ENCODE measurements at regions not wholly inside any gene's neighbourhood (a gene's known extent, or its start where the extent isn't known, plus 50 kb on each side); places are given as distances from the start of the nearest gene placed in this dataset.

GRCh38 chr7:46201961-46202360, 280.9 kb upstream of the IGFBP3 start:
- Histone ChIP-seq H2BK15ac (ENCODE audit: low read depth, poor library complexity, severe bottlenecking) (no peak overlapping the region), H2BK12ac (ENCODE audit: low read length in 2 of 2) (no peak overlapping the region), H3K9ac (ENCODE audit: low read length) (no peak overlapping the region), H2AK5ac (ENCODE audit: low read length, severe bottlenecking) (no peak overlapping the region), H3K4me1 (ENCODE audit: control insufficient read depth, insufficient read depth, low read depth, low read length) (no peaks in the 10 kb centered on the region), H3K23ac (ENCODE audit: low read length in 2 of 2) (no peak overlapping the region), H2AFZ (ENCODE audit: low read depth, low read length) (no peak overlapping the region), H2BK120ac (ENCODE audit: low read depth, low read length) (no peak overlapping the region), H3K9me3 (ENCODE audit: control insufficient read depth, low read length) (no peaks in the 10 kb centered on the region), H3K14ac (ENCODE audit: low read length in 2 of 2) (no peak overlapping the region), H3K36me3 (ENCODE audit: control insufficient read depth in 1 of 2, insufficient read depth in 2 of 2, low read depth in 1 of 2, low read length in 2 of 2) (no peaks in the 10 kb centered on the region), H3K79me1 (replicated peaks; ENCODE audit: low read length, poor library complexity, severe bottlenecking) (no peaks in the 10 kb centered on the region), H3K27ac (ENCODE audit: low read length, poor library complexity, severe bottlenecking) (no peak overlapping the region), H3K4me3 (ENCODE audit: insufficient read depth in 1 of 2, low read depth in 1 of 2, low read length in 2 of 2) (no peak overlapping the region), H4K8ac (ENCODE audit: low read length) (no peak overlapping the region), H3K4ac (ENCODE audit: low read depth in 1 of 2, low read length in 2 of 2) (no peak overlapping the region), H4K91ac (ENCODE audit: low read length) (no peak overlapping the region), H2BK5ac (ENCODE audit: low read depth, low read length, poor library complexity, severe bottlenecking) (no peak overlapping the region), H3K4me2 (ENCODE audit: low read length, poor library complexity, severe bottlenecking) (no peak overlapping the region), H3K18ac (ENCODE audit: low read depth in 1 of 2, low read length in 2 of 2) (no peak overlapping the region), H3K27me3 (ENCODE audit: control insufficient read depth in 1 of 2, insufficient read depth in 1 of 2, low read length in 2 of 2) (no peaks in the 10 kb centered on the region)
- no peak for DNase-seq
- WGBS, result 84% methylated on average over 3 of the region's 4 CpGs

GRCh38 chr7:46198701-46199100, 277.6 kb upstream of the IGFBP3 start:
- H3K23ac ChIP-seq (ENCODE audit: low read length in 2 of 2), result no peak overlapping the region
- H3K27ac ChIP-seq (ENCODE audit: low read length, poor library complexity, severe bottlenecking), result no peak overlapping the region
- H3K18ac ChIP-seq (ENCODE audit: low read depth in 1 of 2, low read length in 2 of 2), result no peak overlapping the region
- WGBS, result no CpG with 5 or more reads among the region's 1 CpG
- H3K27me3 ChIP-seq (ENCODE audit: control insufficient read depth in 1 of 2, insufficient read depth in 1 of 2, low read length in 2 of 2), result no peaks in the 10 kb centered on the region
- no peak overlapping the region for H4K91ac ChIP-seq (ENCODE audit: low read length)
- no peak for DNase-seq
- H2BK120ac ChIP-seq (ENCODE audit: low read depth, low read length), result no peak overlapping the region
- H2BK15ac ChIP-seq (ENCODE audit: low read depth, poor library complexity, severe bottlenecking), result no peak overlapping the region
- H3K9me3 ChIP-seq (ENCODE audit: control insufficient read depth, low read length), result no peaks in the 10 kb centered on the region
- no peak overlapping the region for H2AK5ac ChIP-seq (ENCODE audit: low read length, severe bottlenecking)
- H2BK12ac ChIP-seq (ENCODE audit: low read length in 2 of 2), result no peak overlapping the region
- no peaks in the 10 kb centered on the region for H3K79me1 ChIP-seq (replicated peaks; ENCODE audit: low read length, poor library complexity, severe bottlenecking)
- no peak overlapping the region for H3K4ac ChIP-seq (ENCODE audit: low read depth in 1 of 2, low read length in 2 of 2)
- H3K9ac ChIP-seq (ENCODE audit: low read length), result no peak overlapping the region
- H3K14ac ChIP-seq (ENCODE audit: low read length in 2 of 2), result no peak overlapping the region
- no peak overlapping the region for H2BK5ac ChIP-seq (ENCODE audit: low read depth, low read length, poor library complexity, severe bottlenecking)
- H4K8ac ChIP-seq (ENCODE audit: low read length), result no peak overlapping the region
- no peaks in the 10 kb centered on the region for H3K36me3 ChIP-seq (ENCODE audit: control insufficient read depth in 1 of 2, insufficient read depth in 2 of 2, low read depth in 1 of 2, low read length in 2 of 2)
- no peak overlapping the region for H3K4me2 ChIP-seq (ENCODE audit: low read length, poor library complexity, severe bottlenecking)
- no peak overlapping the region for H2AFZ ChIP-seq (ENCODE audit: low read depth, low read length)
- H3K4me1 ChIP-seq (ENCODE audit: control insufficient read depth, insufficient read depth, low read depth, low read length), result no peaks in the 10 kb centered on the region
- no peak overlapping the region for H3K4me3 ChIP-seq (ENCODE audit: insufficient read depth in 1 of 2, low read depth in 1 of 2, low read length in 2 of 2)

- Histone ChIP-seq H3K18ac (ENCODE audit: low read depth in 1 of 2, low read length in 2 of 2) (no peak overlapping the region), H3K36me3 (ENCODE audit: control insufficient read depth in 1 of 2, insufficient read depth in 2 of 2, low read depth in 1 of 2, low read length in 2 of 2) (no peaks in the 10 kb centered on the region), H2AFZ (ENCODE audit: low read depth, low read length) (no peak overlapping the region), H3K9ac (ENCODE audit: low read length) (no peak overlapping the region), H2AK5ac (ENCODE audit: low read length, severe bottlenecking) (no peak overlapping the region), H2BK15ac (ENCODE audit: low read depth, poor library complexity, severe bottlenecking) (no peak overlapping the region), H3K4me1 (ENCODE audit: control insufficient read depth, insufficient read depth, low read depth, low read length) (no peaks in the 10 kb centered on the region), H3K4me3 (ENCODE audit: insufficient read depth in 1 of 2, low read depth in 1 of 2, low read length in 2 of 2) (no peak overlapping the region), H3K14ac (ENCODE audit: low read length in 2 of 2) (no peak overlapping the region), H3K23ac (ENCODE audit: low read length in 2 of 2) (no peak overlapping the region), H4K91ac (ENCODE audit: low read length) (no peak overlapping the region), H3K4ac (ENCODE audit: low read depth in 1 of 2, low read length in 2 of 2) (no peak overlapping the region), H2BK5ac (ENCODE audit: low read depth, low read length, poor library complexity, severe bottlenecking) (no peak overlapping the region), H2BK12ac (ENCODE audit: low read length in 2 of 2) (peak overlapping the region in 1 of 2 experiments; percentile 1), H3K79me1 (replicated peaks; ENCODE audit: low read length, poor library complexity, severe bottlenecking) (no peaks in the 10 kb centered on the region), H3K4me2 (ENCODE audit: low read length, poor library complexity, severe bottlenecking) (no peak overlapping the region), H3K27me3 (ENCODE audit: control insufficient read depth in 1 of 2, insufficient read depth in 1 of 2, low read length in 2 of 2) (no peaks in the 10 kb centered on the region), H3K9me3 (ENCODE audit: control insufficient read depth, low read length) (no peaks in the 10 kb centered on the region), H4K8ac (ENCODE audit: low read length) (no peak overlapping the region), H2BK120ac (ENCODE audit: low read depth, low read length) (no peak overlapping the region), H3K27ac (ENCODE audit: low read length, poor library complexity, severe bottlenecking) (no peak overlapping the region)
- 87% methylated on average over 6 of the region's 7 CpGs for WGBS
- peak; percentile 50 for DNase-seq
Observed at GRCh38 chr7:46197785-46198540, 276.9 kb upstream of the IGFBP3 start.

GRCh38 chr7:46195934-46196333, 274.9 kb upstream of the IGFBP3 start:
- no peaks in the 10 kb centered on the region for H3K9me3 ChIP-seq (ENCODE audit: control insufficient read depth, low read length)
- 93% methylated on average over 3 of the region's 3 CpGs for WGBS

More at GRCh38 chr7:46195934-46196333, 274.9 kb upstream of the IGFBP3 start:
- Histone ChIP-seq H3K4ac (ENCODE audit: low read depth in 1 of 2, low read length in 2 of 2) (no peak overlapping the region), H2AK5ac (ENCODE audit: low read length, severe bottlenecking) (no peak overlapping the region), H3K79me1 (replicated peaks; ENCODE audit: low read length, poor library complexity, severe bottlenecking) (no peaks in the 10 kb centered on the region), H3K23ac (ENCODE audit: low read length in 2 of 2) (no peak overlapping the region), H2BK5ac (ENCODE audit: low read depth, low read length, poor library complexity, severe bottlenecking) (no peak overlapping the region), H2BK12ac (ENCODE audit: low read length in 2 of 2) (no peak overlapping the region), H3K9ac (ENCODE audit: low read length) (no peak overlapping the region), H4K91ac (ENCODE audit: low read length) (no peak overlapping the region), H3K4me3 (ENCODE audit: insufficient read depth in 1 of 2, low read depth in 1 of 2, low read length in 2 of 2) (no peak overlapping the region), H3K27ac (ENCODE audit: low read length, poor library complexity, severe bottlenecking) (no peak overlapping the region), H2BK15ac (ENCODE audit: low read depth, poor library complexity, severe bottlenecking) (no peak overlapping the region), H3K36me3 (ENCODE audit: control insufficient read depth in 1 of 2, insufficient read depth in 2 of 2, low read depth in 1 of 2, low read length in 2 of 2) (no peaks in the 10 kb centered on the region), H2BK120ac (ENCODE audit: low read depth, low read length) (no peak overlapping the region), H3K27me3 (ENCODE audit: control insufficient read depth in 1 of 2, insufficient read depth in 1 of 2, low read length in 2 of 2) (no peaks in the 10 kb centered on the region), H3K18ac (ENCODE audit: low read depth in 1 of 2, low read length in 2 of 2) (no peak overlapping the region), H3K4me2 (ENCODE audit: low read length, poor library complexity, severe bottlenecking) (no peak overlapping the region), H4K8ac (ENCODE audit: low read length) (no peak overlapping the region), H3K14ac (ENCODE audit: low read length in 2 of 2) (no peak overlapping the region), H2AFZ (ENCODE audit: low read depth, low read length) (no peak overlapping the region), H3K4me1 (ENCODE audit: control insufficient read depth, insufficient read depth, low read depth, low read length) (peaks cover 3% of the 10 kb centered on the region)
- no peak for DNase-seq

Data from mesenchymal stem cell (in vitro differentiated cells and primary cell).